HCT116 (cell line): ENCODE measurements at regions not wholly inside any gene's neighbourhood (a gene's known extent, or its start where the extent isn't known, plus 50 kb on each side); places are given as distances from the start of the nearest gene placed in this dataset.

Source experiments
- ATAC-seq: fragments of 200-7000 bp; cut with Tn5 transposase; 2 replicates; pipeline ENCODE4 v1.9.1; 2020; ENCODE audit warnings: mild to moderate bottlenecking, moderate library complexity
- BruUV-seq: library from RNA; stranded (reverse); fragments of 400-500 nt; replicated peaks from 2 replicates; lab custom pipeline; 2021; lab: Mats Ljungman, UMichigan
- CTCF ChIA-PET: fragments of 300-600 bp; sonication (Branson Sonifier 250); formaldehyde crosslinking; loops from one replicate; lab custom pipeline; 2021; ENCODE audit warnings: antibody characterized with exemption; lab: Charles Lee
- POLR2A ChIA-PET: fragments of 300-600, 350-600 bp; sonication (Branson Sonifier 250); formaldehyde crosslinking; loops from one replicate; lab custom pipeline; 2021; ENCODE audit warnings: antibody characterized with exemption; lab: Charles Lee
- RAD21 ChIA-PET, 2 experiments: fragments of 300-600 bp; sonication (Branson Sonifier 250); formaldehyde crosslinking; loops; one replicate each; lab custom pipeline; 2023; ENCODE audit warnings: low total read pairs in 2 of 2; ENCODE audit not compliant: uncharacterized antibody in 2 of 2, unreplicated experiment in 2 of 2, low non-redundant PET in 1 of 2; lab: Charles Lee
- DNase-seq: peaks from one replicate; pipeline ENCODE4 v3.0.0-alpha.2; 2010; ENCODE audit warnings: low read depth, low spot score
- H2AFZ ChIP-seq: fragments of 200-600 bp; shearing (Covaris generic), sonication (generic); 2 replicates; pipeline ENCODE4 v1.6.1; 2017; ENCODE audit warnings: low read depth, mixed run types, mixed read lengths, antibody characterized with exemption, low read length; ENCODE audit not compliant: poor library complexity, severe bottlenecking
- H3K27ac ChIP-seq: 2 replicates; pipeline ENCODE4 v1.5.1; 2012; ENCODE audit warnings: low read depth, low read length
- H3K27me3 ChIP-seq: fragments of 200-600 bp; sonication (generic); 2 replicates; pipeline ENCODE4 v1.6.1; 2016; ENCODE audit warnings: mixed run types, low read length, mixed read lengths; ENCODE audit not compliant: insufficient read depth
- H3K36me3 ChIP-seq, 2 experiments: fragments of 200-500 bp in 1 of 2; fragments of 200-600 bp in 1 of 2; sonication (Bioruptor generic) in 1 of 2; sonication (generic) in 1 of 2; 2 replicates each; pipeline versions ENCODE4 v1.5.1 to v1.6.1; 2014 to 2016; ENCODE audit warnings: low read length in 2 of 2, inconsistent platforms in 1 of 2, mixed read lengths in 1 of 2, mixed run types in 1 of 2; ENCODE audit not compliant: insufficient read depth in 2 of 2, control insufficient read depth in 1 of 2
- H3K4me1 ChIP-seq, 2 experiments: fragments of 200-600 bp in 1 of 2; sonication (generic) in 1 of 2; 2 replicates each; pipeline versions ENCODE4 v1.5.1 to v1.6.1; 2012 to 2017; ENCODE audit warnings: low read length in 2 of 2, inconsistent platforms in 1 of 2, mild to moderate bottlenecking in 1 of 2, mixed read lengths in 1 of 2, mixed run types in 1 of 2, moderate library complexity in 1 of 2; ENCODE audit not compliant: insufficient read depth in 2 of 2, control insufficient read depth in 1 of 2
- H3K4me2 ChIP-seq: fragments of 200-600 bp; sonication (generic); 2 replicates; pipeline ENCODE4 v1.6.1; 2017; ENCODE audit warnings: mixed run types, low read length, mixed read lengths
- H3K4me3 ChIP-seq, 2 experiments: fragments of 200-600 bp in 1 of 2; sonication (generic) in 1 of 2; replicated peaks in 1 of 2; 2 replicates each; pipeline ENCODE4 v1.5.1; 2011 to 2016; ENCODE audit warnings: low read length in 2 of 2, control low read depth in 1 of 2, low read depth in 1 of 2, mild to moderate bottlenecking in 1 of 2, mixed read lengths in 1 of 2, mixed run types in 1 of 2
- H3K79me2 ChIP-seq: fragments of 200-600 bp; sonication (generic); 2 replicates; pipeline ENCODE4 v1.6.1; 2017; ENCODE audit warnings: mild to moderate bottlenecking, mixed run types, low read length, moderate library complexity, mixed read lengths; ENCODE audit not compliant: insufficient read depth
- H3K9ac ChIP-seq: fragments of 200-600 bp; sonication (generic); 2 replicates; pipeline ENCODE4 v1.6.1; 2016; ENCODE audit warnings: low read length, mixed read lengths
- H3K9me2 ChIP-seq: fragments of 200-600 bp; sonication (generic), shearing (Covaris generic); 2 replicates; pipeline ENCODE4 v1.6.1; 2017; ENCODE audit warnings: mixed run types, mild to moderate bottlenecking, moderate library complexity; ENCODE audit not compliant: insufficient read depth
- H3K9me3 ChIP-seq, 2 experiments: fragments of 200-500 bp in 1 of 2; fragments of 200-600 bp in 1 of 2; sonication (Bioruptor generic) in 1 of 2; sonication (generic) in 1 of 2; 2 replicates each; pipeline ENCODE4 v1.6.1; 2014 to 2017; ENCODE audit warnings: low read length in 2 of 2, mixed read lengths in 2 of 2, inconsistent platforms in 1 of 2, low read depth in 1 of 2, mild to moderate bottlenecking in 1 of 2, mixed run types in 1 of 2, moderate library complexity in 1 of 2; ENCODE audit not compliant: control insufficient read depth in 1 of 2, insufficient read depth in 1 of 2
- H4K20me1 ChIP-seq: fragments of 200-600 bp; sonication (generic), shearing (Covaris generic); 2 replicates; pipeline ENCODE4 v1.6.1; 2017; ENCODE audit warnings: mixed run types, mild to moderate bottlenecking, moderate library complexity; ENCODE audit not compliant: insufficient read depth
- CBX3 ChIP-seq: IDR thresholded peaks from 2 replicates; pipeline ENCODE4 v1.6.1; 2012; ENCODE audit warnings: low read depth
- ELF1 ChIP-seq: IDR thresholded peaks from 2 replicates; pipeline ENCODE4 v1.6.1; 2012; ENCODE audit warnings: low read depth, borderline replicate concordance
- POLR2AphosphoS5 ChIP-seq: IDR thresholded peaks from 2 replicates; pipeline ENCODE4 v1.6.1; 2011; ENCODE audit warnings: mild to moderate bottlenecking, low read depth, low read length, moderate library complexity
- REST ChIP-seq: IDR thresholded peaks from 2 replicates; pipeline ENCODE4 v1.6.1; 2012; ENCODE audit warnings: low read depth
- SIN3A ChIP-seq: IDR thresholded peaks from 2 replicates; pipeline ENCODE4 v1.6.1; 2012; ENCODE audit warnings: low read depth
- TCF7L2 ChIP-seq: IDR thresholded peaks from 2 replicates; pipeline ENCODE4 v1.7.0; 2011; ENCODE audit warnings: borderline replicate concordance, inconsistent platforms; ENCODE audit not compliant: insufficient read depth, insufficient read length; ENCODE audit errors: extremely low read depth
- YY1 ChIP-seq: IDR thresholded peaks from 2 replicates; pipeline ENCODE4 v1.6.1; 2011; ENCODE audit warnings: low read length, low read depth, moderate library complexity, mild to moderate bottlenecking; ENCODE audit not compliant: insufficient replicate concordance; ENCODE audit errors: extremely low read depth
- ZFX ChIP-seq: fragments of 450-650 bp; IDR thresholded peaks from 2 replicates; pipeline ENCODE4 v1.6.1; 2017
- intact Hi-C: fragments of 100-400 bp; cut with micrococcal nuclease; formaldehyde crosslinking; loops from 2 replicates; pipeline ENCODE4 v1.10.0; 2022
- TF ChIP-seq, protein P1 (sequence below), 3 experiments: fragments of 200-600 bp in 1 of 3; sonication (generic) in 1 of 3; IDR thresholded peaks in 2 of 3; conservative IDR thresholded peaks in 1 of 3; 2 replicates each; pipeline ENCODE4 v1.5.1; 2012 to 2017; ENCODE audit warnings: low read depth in 2 of 3, low read length in 2 of 3, antibody characterized with exemption in 1 of 3, borderline replicate concordance in 1 of 3, control low read depth in 1 of 3, mild to moderate bottlenecking in 1 of 3, mixed read lengths in 1 of 3, mixed run types in 1 of 3, moderate library complexity in 1 of 3; ENCODE audit not compliant: insufficient read depth in 1 of 3

GRCh38 chr12:107590814-107591375 is 94.7 kb upstream of the PWP1 start:
- Histone ChIP-seq H4K20me1 (no peaks in the 10 kb centered on the region), H3K9me3 (peaks cover 0 to 7% of the 10 kb centered on the region in 2 experiments; a peak in 2 of 4 replicates), H3K27me3 (no peaks in the 10 kb centered on the region), H2AFZ (no peak overlapping the region), H3K9ac (no peak overlapping the region), H3K9me2 (no peaks in the 10 kb centered on the region), H3K27ac (no peak overlapping the region), H3K36me3 (no peaks in the 10 kb centered on the region), H3K79me2 (no peaks in the 10 kb centered on the region), H3K4me2 (no peak overlapping the region), H3K4me1 (peaks cover 0 to 4% of the 10 kb centered on the region in 2 experiments; a peak in 1 of 4 replicates), H3K4me3 (no peak overlapping the region)
- BruUV-seq = no TSS peak
- CTCF ChIA-PET = no interaction called here
- DNase-seq (no peak), ATAC-seq (no peak)
- POLR2A ChIA-PET = no interaction called here
- intact Hi-C loops = no loop called here
- RAD21 ChIA-PET = no interaction called here
- TF ChIP-seq CBX3 = no peak
- TF ChIP-seq ELF1 = no peak
- TF ChIP-seq POLR2AphosphoS5 = no peak
- no peak for TF ChIP-seq REST
- TF ChIP-seq SIN3A = no peak
- TF ChIP-seq, protein P1, sequence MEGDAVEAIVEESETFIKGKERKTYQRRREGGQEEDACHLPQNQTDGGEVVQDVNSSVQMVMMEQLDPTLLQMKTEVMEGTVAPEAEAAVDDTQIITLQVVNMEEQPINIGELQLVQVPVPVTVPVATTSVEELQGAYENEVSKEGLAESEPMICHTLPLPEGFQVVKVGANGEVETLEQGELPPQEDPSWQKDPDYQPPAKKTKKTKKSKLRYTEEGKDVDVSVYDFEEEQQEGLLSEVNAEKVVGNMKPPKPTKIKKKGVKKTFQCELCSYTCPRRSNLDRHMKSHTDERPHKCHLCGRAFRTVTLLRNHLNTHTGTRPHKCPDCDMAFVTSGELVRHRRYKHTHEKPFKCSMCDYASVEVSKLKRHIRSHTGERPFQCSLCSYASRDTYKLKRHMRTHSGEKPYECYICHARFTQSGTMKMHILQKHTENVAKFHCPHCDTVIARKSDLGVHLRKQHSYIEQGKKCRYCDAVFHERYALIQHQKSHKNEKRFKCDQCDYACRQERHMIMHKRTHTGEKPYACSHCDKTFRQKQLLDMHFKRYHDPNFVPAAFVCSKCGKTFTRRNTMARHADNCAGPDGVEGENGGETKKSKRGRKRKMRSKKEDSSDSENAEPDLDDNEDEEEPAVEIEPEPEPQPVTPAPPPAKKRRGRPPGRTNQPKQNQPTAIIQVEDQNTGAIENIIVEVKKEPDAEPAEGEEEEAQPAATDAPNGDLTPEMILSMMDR (IDR thresholded peaks at IDR 0.05 in 2 of 3, conservative IDR thresholded peaks at IDR 0.05 in 1 of 3; ENCODE audit: borderline replicate concordance in 1 of 3, insufficient read depth in 1 of 3, low read depth in 2 of 3, low read length in 2 of 3) = no peak
- no peak for TF ChIP-seq ZFX
- no peak for TF ChIP-seq YY1
- TF ChIP-seq TCF7L2 = no peak
